K562 (cell line): ENCODE measurements at regions not wholly inside any gene's neighbourhood (a gene's known extent, or its start where the extent isn't known, plus 50 kb on each side); places are given as distances from the start of the nearest gene placed in this dataset.

ENCODE experiments used
- ATAC-seq: fragments of 200-7000 bp; cut with Tn5 transposase; 3 replicates; pipeline ENCODE4 v1.9.1; 2020; ENCODE audit warnings: moderate library complexity
- BruUV-seq: library from RNA; stranded (reverse); fragments of 400-500 nt; replicated peaks from 2 replicates; lab custom pipeline; 2021; lab: Mats Ljungman, UMichigan
- CTCF ChIA-PET: fragments of 300-600 bp; formaldehyde crosslinking; extraction: SDS; loops from one replicate; lab custom pipeline; 2021; ENCODE audit warnings: low intra/inter-chr PET ratio; lab: Yijun Ruan, JAX
- POLR2A ChIA-PET: fragments of 300-600, 350-650 bp; sonication (Branson Sonifier 250); formaldehyde crosslinking; extraction: SDS; loops from one replicate; lab custom pipeline; 2021; ENCODE audit warnings: antibody characterized with exemption, inconsistent platforms; lab: Yijun Ruan, JAX
- DNase-seq, 4 experiments: peaks; one replicate each; pipeline versions ENCODE4 v3.0.0 to v3.0.0-alpha.2; 2011 to 2018; ENCODE audit warnings: low spot score in 3 of 4, mixed read lengths in 3 of 4; ENCODE audit errors: extremely low read depth in 1 of 4
- FAIRE-seq: peaks from 2 replicates; lab custom pipeline; 2011; peaks lifted over from hg19 to GRCh38; lab: Jason Lieb, UNC
- H2AFZ ChIP-seq: 2 replicates; pipeline ENCODE4 v1.6.0; 2011; ENCODE audit warnings: low read depth, low read length, control low read depth, inconsistent platforms
- H3K27ac ChIP-seq: fragments of 200-600 bp; 3 replicates; pipeline ENCODE4 v1.8.0; 2011; ENCODE audit warnings: low read depth, mild to moderate bottlenecking, control low read depth, inconsistent platforms, low read length, moderate library complexity, mixed read lengths; ENCODE audit errors: extremely low read depth
- H3K27me3 ChIP-seq, 2 experiments: fragments of 300-600 bp in 1 of 2; 2 replicates in 1 of 2; 3 replicates in 1 of 2; pipeline versions ENCODE4 v1.6.0 to v1.8.0; 2011; ENCODE audit warnings: inconsistent platforms in 2 of 2, low read length in 2 of 2, mild to moderate bottlenecking in 1 of 2, mixed read lengths in 1 of 2, moderate library complexity in 1 of 2; ENCODE audit not compliant: control insufficient read depth in 2 of 2, insufficient read depth in 2 of 2
- H3K36me3 ChIP-seq: fragments of 300-600 bp; 3 replicates; pipeline ENCODE4 v1.8.0; 2011; ENCODE audit warnings: mild to moderate bottlenecking, low read length, inconsistent platforms; ENCODE audit not compliant: control insufficient read depth, insufficient read depth
- H3K4me1 ChIP-seq, 2 experiments: fragments of 200-600 bp in 1 of 2; replicated peaks in 1 of 2; 2 replicates in 1 of 2; 3 replicates in 1 of 2; pipeline versions ENCODE4 v1.5.1 to v1.8.0; 2011; ENCODE audit warnings: inconsistent platforms in 2 of 2, low read length in 2 of 2, mild to moderate bottlenecking in 1 of 2, mixed read lengths in 1 of 2, moderate library complexity in 1 of 2; ENCODE audit not compliant: control insufficient read depth in 2 of 2, insufficient read depth in 2 of 2
- H3K4me2 ChIP-seq: 2 replicates; pipeline ENCODE4 v1.6.1; 2011; ENCODE audit warnings: low read length, control low read depth, inconsistent platforms, mixed read lengths; ENCODE audit not compliant: insufficient read depth
- H3K4me3 ChIP-seq: fragments of 200-600 bp; sonication (generic), shearing (Covaris generic); 2 replicates; pipeline ENCODE4 v1.5.1; 2016; ENCODE audit warnings: control low read depth, inconsistent platforms
- H3K79me2 ChIP-seq: fragments of 200-600 bp; 3 replicates; pipeline ENCODE4 v1.8.0; 2011; ENCODE audit warnings: low read length, inconsistent platforms; ENCODE audit not compliant: control insufficient read depth, insufficient read depth
- H3K9ac ChIP-seq, 2 experiments: 2 replicates each; pipeline versions ENCODE4 v1.6.0 to v1.6.1; 2011; ENCODE audit warnings: low read depth in 2 of 2, low read length in 2 of 2, control low read depth in 1 of 2, inconsistent platforms in 1 of 2, mild to moderate bottlenecking in 1 of 2, mixed read lengths in 1 of 2; ENCODE audit not compliant: insufficient read depth in 1 of 2
- H3K9me1 ChIP-seq: one replicate; pipeline ENCODE4 v1.6.0; 2011; ENCODE audit warnings: inconsistent platforms, mild to moderate bottlenecking, low read length, moderate library complexity; ENCODE audit not compliant: control insufficient read depth, insufficient read depth
- H3K9me3 ChIP-seq: replicated peaks from 2 replicates; pipeline ENCODE4 v1.5.1; 2011; ENCODE audit warnings: low read depth, low read length, inconsistent platforms; ENCODE audit not compliant: control insufficient read depth, insufficient read depth
- H4K20me1 ChIP-seq: replicated peaks from 2 replicates; pipeline ENCODE4 v1.6.1; 2011; ENCODE audit warnings: low read length, inconsistent platforms, mixed read lengths; ENCODE audit not compliant: control insufficient read depth, insufficient read depth
- CTCF ChIP-seq, 3 experiments: IDR thresholded peaks in 2 of 3; conservative IDR thresholded peaks in 1 of 3; 2 replicates each; pipeline ENCODE4 v1.5.1; 2011 to 2012; ENCODE audit warnings: low read length in 3 of 3, mild to moderate bottlenecking in 3 of 3, control low read depth in 2 of 3, improper control_type of control experiment in 1 of 3, inconsistent platforms in 1 of 3, low read depth in 1 of 3, mixed read lengths in 1 of 3, moderate library complexity in 1 of 3; ENCODE audit not compliant: insufficient read depth in 2 of 3
- PURB ChIP-seq: sonication (generic); formaldehyde crosslinking; IDR thresholded peaks from 2 replicates; pipeline ENCODE4 v1.9.0; 2021; ENCODE audit warnings: low read depth, mild to moderate bottlenecking, missing genetic modification reagents
- RAD21 ChIP-seq, 2 experiments: fragments of 250-450 bp in 1 of 2; fragments of 450-650 bp in 1 of 2; sonication (Bioruptor Pico) in 1 of 2; formaldehyde crosslinking in 1 of 2; IDR thresholded peaks in 1 of 2; conservative IDR thresholded peaks in 1 of 2; 2 replicates each; pipeline versions ENCODE4 v1.4.0 to v1.8.0; 2020 to 2022; ENCODE audit warnings: mild to moderate bottlenecking in 2 of 2, moderate library complexity in 1 of 2
- REST ChIP-seq, 2 experiments: fragments of 450-650 bp; formaldehyde crosslinking in 1 of 2; IDR thresholded peaks; 2 replicates each; pipeline versions ENCODE4 v1.4.0 to v1.6.1; 2014 to 2020; ENCODE audit warnings: mild to moderate bottlenecking in 2 of 2, borderline replicate concordance in 1 of 2, low read depth in 1 of 2
- SMC3 ChIP-seq: conservative IDR thresholded peaks from 2 replicates; pipeline ENCODE4 v1.6.1; 2011; ENCODE audit warnings: low read depth, low read length, improper control_type of control experiment; ENCODE audit not compliant: insufficient read depth
- STAG1 ChIP-seq: sonication (generic); formaldehyde crosslinking; IDR thresholded peaks from 2 replicates; pipeline ENCODE4 v1.5.0; 2020; ENCODE audit warnings: missing genetic modification reagents, borderline replicate concordance
- ZZZ3 ChIP-seq: fragments of 450-650 bp; IDR thresholded peaks from 2 replicates; pipeline ENCODE4 v1.6.1; 2016; ENCODE audit warnings: antibody characterized with exemption, mild to moderate bottlenecking, moderate library complexity
- WGBS: fragments of 100-300 bp; shearing (Covaris generic); methylation state at CpG from one replicate; pipeline ENCODE4 v1.1.6; 2016; ENCODE audit warnings: low coverage, mixed read lengths; ENCODE audit not compliant: insufficient coverage; ENCODE audit errors: missing lambda C conversion rate; 5-methylcytosine and 5-hydroxymethylcytosine counted together
- in situ Hi-C: fragments of 300-500 bp; cut with MboI; formaldehyde crosslinking; loops from 4 replicates; pipeline ENCODE4 v1.15.0; 2018; ENCODE audit warnings: inconsistent platforms, mixed read lengths
- intact Hi-C: fragments of 100-400 bp; cut with micrococcal nuclease; formaldehyde crosslinking; loops from 2 replicates; pipeline ENCODE4 v1.14.2; 2022

- CTCF ChIA-PET, result interaction anchor here (0.6 to 2.3 kb wide), 3 partner anchors 215 to 1274 kb away, joined by 5 to 11 read pairs (median 6); no protein-coding TSS in a partner anchor
- Histone ChIP-seq H2AFZ (no peak overlapping the region), H3K9me3 (0 out of 2 replicates have a peak, but pooled peaks cover 1% of the 10 kb centered on the region), H3K79me2 (no peaks in the 10 kb centered on the region), H3K36me3 (no peaks in the 10 kb centered on the region), H3K4me3 (no peak overlapping the region), H3K9me1 (no peaks in the 10 kb centered on the region), H3K4me2 (no peak overlapping the region), H4K20me1 (no peaks in the 10 kb centered on the region), H3K27ac (no peak overlapping the region), H3K27me3 (no peaks in the 10 kb centered on the region), H3K4me1 (peaks cover 4 to 15% of the 10 kb centered on the region in 2 experiments; a peak in 3 of 5 replicates), H3K9ac (no peak overlapping the region)
- TF ChIP-seq ZZZ3, result no peak
- TF ChIP-seq SMC3, result peak; percentile 28; the same call in 1 of the 2 replicates
- peak; percentile 62 for TF ChIP-seq REST (IDR thresholded peaks at IDR 0.05; ENCODE audit: borderline replicate concordance)
- no peak for TF ChIP-seq REST (CRISPR knock-in tag; IDR thresholded peaks at IDR 0.05; ENCODE audit: low read depth)
- no peak for TF ChIP-seq PURB
- peak; percentile 56 to 72 (median 65) for TF ChIP-seq CTCF (IDR thresholded peaks at IDR 0.05 in 2 of 3, conservative IDR thresholded peaks at IDR 0.05 in 1 of 3; ENCODE audit: insufficient read depth in 2 of 3, low read depth in 1 of 3, low read length in 3 of 3)
- peak; percentile 62 to 75 for TF ChIP-seq RAD21 (CRISPR knock-in tag; conservative IDR thresholded peaks at IDR 0.05 in 1 of 2, IDR thresholded peaks at IDR 0.05 in 1 of 2)
- TF ChIP-seq STAG1 (CRISPR knock-in tag), result peak; percentile 61; the same call in 1 of the 2 replicates
- POLR2A ChIA-PET, result no interaction called here
- WGBS, result 31% methylated on average over 6 of the region's 9 CpGs
- intact Hi-C loops (loop anchor here (1.0 to 5.0 kb wide), 5 partner anchors 128 to 743 kb away; no protein-coding TSS in a partner anchor), in situ Hi-C loops (loop anchor here (5.0 to 25.0 kb wide), 3 partner anchors 212 to 743 kb away; no protein-coding TSS in a partner anchor)
- DNase-seq (peak; percentile 19 to 60 (median 28)), ATAC-seq (peak; percentile 90), FAIRE-seq (peak; percentile 85)
- BruUV-seq, result no TSS peak
Measured at GRCh38 chr14:32254952-32255679, 52.0 kb upstream of the RNU6-8 start.
